Endodermal cell (in vitro differentiated cells): ENCODE measurements at regions not wholly inside any gene's neighbourhood (a gene's known extent, or its start where the extent isn't known, plus 50 kb on each side); places are given as distances from the start of the nearest gene placed in this dataset.

ENCODE experiments used
- DNase-seq: peaks from one replicate; pipeline ENCODE4 v3.0.0-alpha.2; 2017
- H3K27ac ChIP-seq: 2 replicates; pipeline ENCODE4 v1.5.1; 2013; ENCODE audit warnings: mild to moderate bottlenecking, low read depth, low read length, moderate library complexity
- H3K27me3 ChIP-seq: 2 replicates; pipeline ENCODE4 v1.6.1; 2013; ENCODE audit warnings: mild to moderate bottlenecking, low read length, moderate library complexity; ENCODE audit not compliant: insufficient read depth, control insufficient read depth, poor library complexity, severe bottlenecking
- H3K36me3 ChIP-seq: 2 replicates; pipeline ENCODE4 v1.7.0; 2013; ENCODE audit warnings: mild to moderate bottlenecking, low read length, moderate library complexity; ENCODE audit not compliant: control insufficient read depth, insufficient read depth
- H3K4me1 ChIP-seq: one replicate; pipeline ENCODE4 v1.7.0; 2013; ENCODE audit warnings: low read length; ENCODE audit not compliant: control insufficient read depth, insufficient read depth
- H3K4me3 ChIP-seq: 2 replicates; pipeline ENCODE4 v1.5.1; 2013; ENCODE audit warnings: mild to moderate bottlenecking, low read length, moderate library complexity
- H3K9ac ChIP-seq: 2 replicates; pipeline ENCODE4 v1.6.1; 2013; ENCODE audit warnings: mild to moderate bottlenecking, low read length, moderate library complexity; ENCODE audit not compliant: poor library complexity, severe bottlenecking; ENCODE audit errors: extremely low read depth
- H3K9me3 ChIP-seq: 2 replicates; pipeline ENCODE4 v1.6.1; 2013; ENCODE audit warnings: mild to moderate bottlenecking, low read length, moderate library complexity; ENCODE audit not compliant: control insufficient read depth
- H3K27ac Mint-ChIP-seq: 2 replicates; pipeline ENCODE4 v1.8.0; 2020; ENCODE audit warnings: mixed read lengths
- H3K27me3 Mint-ChIP-seq: 2 replicates; pipeline ENCODE4 v1.8.0; 2021; ENCODE audit warnings: mild to moderate bottlenecking, mixed read lengths; ENCODE audit not compliant: insufficient read depth
- H3K36me3 Mint-ChIP-seq: 2 replicates; pipeline ENCODE4 v1.8.0; 2020; ENCODE audit warnings: low read depth, mixed read lengths
- H3K4me1 Mint-ChIP-seq: 2 replicates; pipeline ENCODE4 v1.8.0; 2020; ENCODE audit warnings: mixed read lengths
- H3K4me3 Mint-ChIP-seq: 2 replicates; pipeline ENCODE4 v1.8.0; 2020; ENCODE audit warnings: mild to moderate bottlenecking, moderate library complexity, mixed read lengths
- H3K9me3 Mint-ChIP-seq: 2 replicates; pipeline ENCODE4 v1.8.0; 2020; ENCODE audit warnings: mild to moderate bottlenecking, mixed read lengths
- WGBS, 2 experiments: methylation state at CpG; one replicate each; pipeline versions ENCODE4 v1.1.5 to v1.1.7; 2013; ENCODE audit warnings: missing lambda C conversion rate in 2 of 2, mixed read lengths in 1 of 2; ENCODE audit not compliant: insufficient coverage in 1 of 2, insufficient read length in 1 of 2; 5-methylcytosine and 5-hydroxymethylcytosine counted together
- TF ChIP-seq, protein P1 (sequence below): fragments of 200-600 bp; sonication (generic); conservative IDR thresholded peaks from 2 replicates; pipeline ENCODE4 v1.5.0; 2021; ENCODE audit warnings: antibody characterized with exemption, mild to moderate bottlenecking

GRCh38 chr1:238964631-238965030 lies 421.7 kb upstream of the CHRM3 start:
- Mint-ChIP-seq H3K27ac (no peak overlapping the region), H3K4me1 (peaks cover 1% of the 10 kb centered on the region), H3K36me3 (no peaks in the 10 kb centered on the region), H3K4me3 (no peak overlapping the region), H3K27me3 (no peaks in the 10 kb centered on the region), H3K9me3 (peaks cover 3% of the 10 kb centered on the region)
- H3K9me3 ChIP-seq = no peaks in the 10 kb centered on the region
- WGBS, 2 experiments = 89 to 90% methylated on average over 5 of the region's 5 CpGs
- H3K9ac ChIP-seq = no peak overlapping the region
- H3K27ac ChIP-seq = no peak overlapping the region
- TF ChIP-seq, protein P1, sequence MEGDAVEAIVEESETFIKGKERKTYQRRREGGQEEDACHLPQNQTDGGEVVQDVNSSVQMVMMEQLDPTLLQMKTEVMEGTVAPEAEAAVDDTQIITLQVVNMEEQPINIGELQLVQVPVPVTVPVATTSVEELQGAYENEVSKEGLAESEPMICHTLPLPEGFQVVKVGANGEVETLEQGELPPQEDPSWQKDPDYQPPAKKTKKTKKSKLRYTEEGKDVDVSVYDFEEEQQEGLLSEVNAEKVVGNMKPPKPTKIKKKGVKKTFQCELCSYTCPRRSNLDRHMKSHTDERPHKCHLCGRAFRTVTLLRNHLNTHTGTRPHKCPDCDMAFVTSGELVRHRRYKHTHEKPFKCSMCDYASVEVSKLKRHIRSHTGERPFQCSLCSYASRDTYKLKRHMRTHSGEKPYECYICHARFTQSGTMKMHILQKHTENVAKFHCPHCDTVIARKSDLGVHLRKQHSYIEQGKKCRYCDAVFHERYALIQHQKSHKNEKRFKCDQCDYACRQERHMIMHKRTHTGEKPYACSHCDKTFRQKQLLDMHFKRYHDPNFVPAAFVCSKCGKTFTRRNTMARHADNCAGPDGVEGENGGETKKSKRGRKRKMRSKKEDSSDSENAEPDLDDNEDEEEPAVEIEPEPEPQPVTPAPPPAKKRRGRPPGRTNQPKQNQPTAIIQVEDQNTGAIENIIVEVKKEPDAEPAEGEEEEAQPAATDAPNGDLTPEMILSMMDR = no peak
- H3K36me3 ChIP-seq = no peaks in the 10 kb centered on the region
- no peaks in the 10 kb centered on the region for H3K27me3 ChIP-seq
- H3K4me1 ChIP-seq = no peaks in the 10 kb centered on the region
- DNase-seq = no peak
- H3K4me3 ChIP-seq = no peak overlapping the region

- H3K9ac ChIP-seq = no peak overlapping the region
- TF ChIP-seq, protein P1 = no peak
- DNase-seq = no peak
- Mint-ChIP-seq H3K9me3 (peaks cover 3% of the 10 kb centered on the region), H3K4me1 (peaks cover 1% of the 10 kb centered on the region), H3K36me3 (no peaks in the 10 kb centered on the region), H3K4me3 (no peak overlapping the region), H3K27me3 (no peaks in the 10 kb centered on the region), H3K27ac (no peak overlapping the region)
- no peak overlapping the region for H3K4me3 ChIP-seq
- WGBS, 2 experiments = 91 to 97% methylated on average over 7 to 8 of the region's 8 CpGs
- H3K27ac ChIP-seq = no peak overlapping the region
- H3K36me3 ChIP-seq = no peaks in the 10 kb centered on the region
- H3K27me3 ChIP-seq = no peaks in the 10 kb centered on the region
- no peaks in the 10 kb centered on the region for H3K4me1 ChIP-seq
- H3K9me3 ChIP-seq = no peaks in the 10 kb centered on the region
Observed at GRCh38 chr1:238962941-238963340, 423.4 kb upstream of the CHRM3 start.

- no peaks in the 10 kb centered on the region for H3K36me3 ChIP-seq
- no peaks in the 10 kb centered on the region for H3K4me1 ChIP-seq
- no peaks in the 10 kb centered on the region for H3K27me3 ChIP-seq
- no peaks in the 10 kb centered on the region for H3K27me3 Mint-ChIP-seq
- TF ChIP-seq, protein P1 = no peak
- H3K9me3 ChIP-seq = no peaks in the 10 kb centered on the region
- no peak overlapping the region for H3K27ac Mint-ChIP-seq
- no peaks in the 10 kb centered on the region for H3K36me3 Mint-ChIP-seq
- 50 to 71% methylated on average over 2 to 5 of the region's 5 CpGs for WGBS, 2 experiments
- no peak for DNase-seq
- H3K9me3 Mint-ChIP-seq = peaks cover 3% of the 10 kb centered on the region
- H3K4me3 Mint-ChIP-seq = no peak overlapping the region
- no peak overlapping the region for H3K4me3 ChIP-seq
- H3K9ac ChIP-seq = no peak overlapping the region
- peaks cover 1% of the 10 kb centered on the region for H3K4me1 Mint-ChIP-seq
- no peak overlapping the region for H3K27ac ChIP-seq
Observed at GRCh38 chr1:238961790-238962189, 424.6 kb upstream of the CHRM3 start.
